Sigmoid colon (tissue), 3 donors: ENCODE measurements at regions not wholly inside any gene's neighbourhood (a gene's known extent, or its start where the extent isn't known, plus 50 kb on each side); places are given as distances from the start of the nearest gene placed in this dataset.

Source experiments
- CTCF ChIP-seq, 4 experiments: fragments of 450-650 bp in 3 of 4; fragments of 200-600 bp in 1 of 4; IDR thresholded peaks; one replicate each; pipeline ENCODE4 v1.5.1; 2016 to 2019; ENCODE audit warnings: antibody characterized with exemption in 4 of 4, mild to moderate bottlenecking in 3 of 4, moderate library complexity in 2 of 4
- POLR2A ChIP-seq, 2 donors: fragments of 450-650 bp; IDR thresholded peaks; one replicate each; pipeline ENCODE4 v1.6.1; 2016; ENCODE audit warnings: antibody characterized with exemption in 2 of 2, mild to moderate bottlenecking in 2 of 2, moderate library complexity in 2 of 2

- TF ChIP-seq CTCF (IDR thresholded peaks at IDR 0.05) (no peak), POLR2A (IDR thresholded peaks at IDR 0.05) (no peak)
Measured at GRCh38 chr10:3389130-3389529, 216.5 kb upstream of the PITRM1 start.
